Neural progenitor cell (in vitro differentiated cells): ENCODE measurements at regions not wholly inside any gene's neighbourhood (a gene's known extent, or its start where the extent isn't known, plus 50 kb on each side); places are given as distances from the start of the nearest gene placed in this dataset.

Source experiments
- DNase-seq: peaks from one replicate; pipeline ENCODE4 v3.0.0-alpha.2; 2016; ENCODE audit warnings: low spot score
- H2AFZ ChIP-seq: fragments of 200-600 bp; sonication (generic); replicated peaks from 2 replicates; pipeline ENCODE4 v1.6.1; 2016; ENCODE audit warnings: antibody characterized with exemption
- H3F3A ChIP-seq: fragments of 200-600 bp; sonication (generic); 2 replicates; pipeline ENCODE4 v1.6.1; 2016; ENCODE audit warnings: antibody characterized with exemption, low read depth
- H3K27ac ChIP-seq: fragments of 200-600 bp; sonication (generic); 2 replicates; pipeline ENCODE4 v1.5.1; 2016; ENCODE audit warnings: mild to moderate bottlenecking
- H3K27me3 ChIP-seq: fragments of 200-600 bp; sonication (generic); 2 replicates; pipeline ENCODE4 v1.6.1; 2016; ENCODE audit warnings: mild to moderate bottlenecking, moderate library complexity
- H3K36me3 ChIP-seq: fragments of 200-600 bp; sonication (generic); 2 replicates; pipeline ENCODE4 v1.5.1; 2016
- H3K4me1 ChIP-seq: fragments of 200-600 bp; sonication (generic); 2 replicates; pipeline ENCODE4 v1.6.1; 2016; ENCODE audit warnings: mixed run types
- H3K4me2 ChIP-seq: fragments of 200-600 bp; sonication (generic); 2 replicates; pipeline ENCODE4 v1.6.1; 2016
- H3K4me3 ChIP-seq: fragments of 200-600 bp; sonication (generic); 2 replicates; pipeline ENCODE4 v1.5.1; 2016
- H3K79me2 ChIP-seq: fragments of 200-600 bp; sonication (generic); 2 replicates; pipeline ENCODE4 v1.6.1; 2016; ENCODE audit warnings: low read depth
- H3K9ac ChIP-seq: fragments of 200-600 bp; sonication (generic); 2 replicates; pipeline ENCODE4 v1.6.1; 2016
- H3K9me3 ChIP-seq: fragments of 200-600 bp; sonication (generic); 2 replicates; pipeline ENCODE4 v1.5.1; 2016; ENCODE audit warnings: low read depth
- H4K20me1 ChIP-seq: fragments of 200-600 bp; sonication (generic); 2 replicates; pipeline ENCODE4 v1.6.1; 2016; ENCODE audit warnings: low read depth
- H3K27ac Mint-ChIP-seq: 3 replicates; pipeline ENCODE4 v1.8.0; 2021; ENCODE audit warnings: mixed read lengths
- H3K27me3 Mint-ChIP-seq: 2 replicates; pipeline ENCODE4 v1.8.0; 2022; ENCODE audit warnings: low read depth, mild to moderate bottlenecking, inconsistent platforms, moderate library complexity, mixed read lengths; ENCODE audit not compliant: insufficient read depth
- H3K36me3 Mint-ChIP-seq: 3 replicates; pipeline ENCODE4 v1.8.0; 2021; ENCODE audit warnings: mixed read lengths
- H3K4me1 Mint-ChIP-seq: 3 replicates; pipeline ENCODE4 v1.8.0; 2021; ENCODE audit warnings: mixed read lengths
- H3K4me3 Mint-ChIP-seq: 3 replicates; pipeline ENCODE4 v1.8.0; 2021; ENCODE audit warnings: mild to moderate bottlenecking, moderate library complexity, mixed read lengths
- H3K9me3 Mint-ChIP-seq: 3 replicates; pipeline ENCODE4 v1.8.0; 2020; ENCODE audit warnings: mixed read lengths
- EZH2 ChIP-seq: fragments of 200-600 bp; sonication (generic); IDR thresholded peaks from 2 replicates; pipeline ENCODE4 v1.6.1; 2017; ENCODE audit warnings: antibody characterized with exemption, mild to moderate bottlenecking, moderate library complexity
- EZH2phosphoT487 ChIP-seq: fragments of 200-600 bp; sonication (generic); IDR thresholded peaks from 2 replicates; pipeline ENCODE4 v1.6.1; 2017; ENCODE audit warnings: antibody characterized with exemption
- TF ChIP-seq, protein P1 (sequence below): fragments of 200-600 bp; sonication (generic); IDR thresholded peaks from 2 replicates; pipeline ENCODE4 v1.5.1; 2017; ENCODE audit warnings: antibody characterized with exemption, mild to moderate bottlenecking

DNA sequence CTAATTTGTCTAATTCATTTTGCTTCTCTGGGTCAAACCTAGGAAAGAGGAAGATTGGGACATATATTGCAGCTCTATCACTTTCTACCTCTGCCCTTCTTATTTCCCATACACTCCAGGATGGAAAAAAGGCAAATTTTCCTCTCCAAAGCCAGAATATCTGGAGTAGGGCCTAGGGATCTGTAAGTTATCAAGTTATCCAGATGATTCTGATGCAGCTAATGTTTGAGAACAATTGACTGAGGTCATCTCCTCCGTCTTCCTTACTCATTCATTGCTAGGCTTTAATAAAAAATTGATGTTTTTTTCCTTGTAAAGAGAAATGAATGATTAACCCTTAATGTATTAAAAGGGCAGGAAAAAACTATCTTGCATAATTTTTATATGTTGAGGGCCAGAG is 211.9 kb upstream of the GLI3 start:
- no peak overlapping the region for H3K4me3 Mint-ChIP-seq
- peaks cover 3% of the 10 kb centered on the region for H3K9me3 Mint-ChIP-seq
- H3K36me3 Mint-ChIP-seq, result no peaks in the 10 kb centered on the region
- H3K27me3 ChIP-seq, result no peaks in the 10 kb centered on the region
- H3K9ac ChIP-seq, result no peak overlapping the region
- no peaks in the 10 kb centered on the region for H3K27me3 Mint-ChIP-seq
- TF ChIP-seq EZH2 (no peak), EZH2phosphoT487 (no peak)
- TF ChIP-seq, protein P1, sequence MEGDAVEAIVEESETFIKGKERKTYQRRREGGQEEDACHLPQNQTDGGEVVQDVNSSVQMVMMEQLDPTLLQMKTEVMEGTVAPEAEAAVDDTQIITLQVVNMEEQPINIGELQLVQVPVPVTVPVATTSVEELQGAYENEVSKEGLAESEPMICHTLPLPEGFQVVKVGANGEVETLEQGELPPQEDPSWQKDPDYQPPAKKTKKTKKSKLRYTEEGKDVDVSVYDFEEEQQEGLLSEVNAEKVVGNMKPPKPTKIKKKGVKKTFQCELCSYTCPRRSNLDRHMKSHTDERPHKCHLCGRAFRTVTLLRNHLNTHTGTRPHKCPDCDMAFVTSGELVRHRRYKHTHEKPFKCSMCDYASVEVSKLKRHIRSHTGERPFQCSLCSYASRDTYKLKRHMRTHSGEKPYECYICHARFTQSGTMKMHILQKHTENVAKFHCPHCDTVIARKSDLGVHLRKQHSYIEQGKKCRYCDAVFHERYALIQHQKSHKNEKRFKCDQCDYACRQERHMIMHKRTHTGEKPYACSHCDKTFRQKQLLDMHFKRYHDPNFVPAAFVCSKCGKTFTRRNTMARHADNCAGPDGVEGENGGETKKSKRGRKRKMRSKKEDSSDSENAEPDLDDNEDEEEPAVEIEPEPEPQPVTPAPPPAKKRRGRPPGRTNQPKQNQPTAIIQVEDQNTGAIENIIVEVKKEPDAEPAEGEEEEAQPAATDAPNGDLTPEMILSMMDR, result no peak
- no peak overlapping the region for H2AFZ ChIP-seq
- H4K20me1 ChIP-seq, result no peaks in the 10 kb centered on the region
- no peak overlapping the region for H3K27ac ChIP-seq
- no peaks in the 10 kb centered on the region for H3K4me1 ChIP-seq
- peaks cover 2% of the 10 kb centered on the region for H3K4me1 Mint-ChIP-seq
- DNase-seq, result no peak
- H3F3A ChIP-seq, result no peaks in the 10 kb centered on the region
- no peak overlapping the region for H3K27ac Mint-ChIP-seq
- H3K79me2 ChIP-seq, result no peaks in the 10 kb centered on the region
- no peaks in the 10 kb centered on the region for H3K36me3 ChIP-seq
- no peaks in the 10 kb centered on the region for H3K9me3 ChIP-seq
- no peak overlapping the region for H3K4me3 ChIP-seq
- H3K4me2 ChIP-seq, result no peak overlapping the region

DNA sequence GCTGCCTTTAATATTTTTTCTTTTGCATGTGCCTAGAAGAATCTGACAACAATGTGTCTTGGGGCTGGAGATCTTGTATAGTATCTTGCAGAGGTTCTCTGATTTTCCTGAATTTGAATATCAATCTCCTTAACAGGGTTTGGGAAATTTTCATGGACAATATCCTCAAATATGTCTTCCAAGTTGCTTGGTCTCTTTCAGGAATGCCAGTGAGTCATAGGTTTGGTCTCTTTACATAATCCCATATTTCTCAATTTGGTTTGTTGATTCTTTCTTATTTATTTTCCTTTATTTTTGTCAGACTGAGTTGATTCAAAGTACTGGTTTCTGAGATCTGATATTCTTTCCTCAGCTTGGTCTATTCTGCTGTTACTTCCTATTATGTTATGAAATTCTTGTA is 208.7 kb upstream of the GLI3 start:
- H3K27me3 Mint-ChIP-seq, result no peaks in the 10 kb centered on the region

GRCh38 chr7:42440951-42441350 is 203.9 kb upstream of the GLI3 start:
- Histone ChIP-seq H3K36me3 (no peaks in the 10 kb centered on the region), H3F3A (no peaks in the 10 kb centered on the region), H3K9me3 (no peaks in the 10 kb centered on the region), H3K27me3 (no peaks in the 10 kb centered on the region), H3K27ac (no peak overlapping the region), H3K4me1 (no peaks in the 10 kb centered on the region), H3K4me2 (no peak overlapping the region), H4K20me1 (no peaks in the 10 kb centered on the region), H3K79me2 (no peaks in the 10 kb centered on the region), H3K4me3 (no peak overlapping the region), H2AFZ (no peak overlapping the region), H3K9ac (no peak overlapping the region)
- Mint-ChIP-seq H3K9me3 (peaks cover 50% of the 10 kb centered on the region), H3K27me3 (no peaks in the 10 kb centered on the region), H3K4me1 (no peaks in the 10 kb centered on the region), H3K36me3 (peaks cover 2% of the 10 kb centered on the region), H3K27ac (no peak overlapping the region), H3K4me3 (no peak overlapping the region)
- no peak for DNase-seq
- TF ChIP-seq EZH2phosphoT487 (no peak), EZH2 (no peak)
- TF ChIP-seq, protein P1, result no peak

More for the DNA sequence above, 208.7 kb upstream of the GLI3 start:
- Histone ChIP-seq H3K4me2 (no peak overlapping the region), H3F3A (no peaks in the 10 kb centered on the region), H3K27ac (no peak overlapping the region), H3K36me3 (no peaks in the 10 kb centered on the region), H2AFZ (no peak overlapping the region), H4K20me1 (no peaks in the 10 kb centered on the region), H3K4me3 (no peak overlapping the region), H3K27me3 (no peaks in the 10 kb centered on the region), H3K79me2 (no peaks in the 10 kb centered on the region), H3K9me3 (no peaks in the 10 kb centered on the region), H3K9ac (no peak overlapping the region), H3K4me1 (no peaks in the 10 kb centered on the region)
- Mint-ChIP-seq H3K27ac (no peak overlapping the region), H3K4me3 (no peak overlapping the region), H3K36me3 (no peaks in the 10 kb centered on the region), H3K9me3 (peaks cover 21% of the 10 kb centered on the region), H3K4me1 (no peaks in the 10 kb centered on the region)
- DNase-seq, result no peak
- TF ChIP-seq EZH2phosphoT487 (no peak), EZH2 (no peak)
- TF ChIP-seq, protein P1, result no peak
